ENCODE measurements at regions not wholly inside any gene's neighbourhood (a gene's known extent, or its start where the extent isn't known, plus 50 kb on each side); places are given as distances from the start of the nearest gene placed in this dataset.

- Histone ChIP-seq H3K23me2 (ENCODE audit: low read depth, low read length) (no peaks in the 10 kb centered on the region), H3K4ac (replicated peaks; ENCODE audit: insufficient read length, low read depth, low read length) (no peak overlapping the region), H3K9ac (replicated peaks in 1 of 4; ENCODE audit: extremely low read depth in 1 of 4, low read depth in 3 of 4, low read length in 3 of 4) (no peak overlapping the region), H3K4me3 (ENCODE audit: extremely low read depth in 1 of 4, insufficient read depth in 2 of 4, low read depth in 3 of 4, low read length in 4 of 4) (no peak overlapping the region), H3K14ac (ENCODE audit: insufficient read length) (no peak overlapping the region), H3K18ac (ENCODE audit: extremely low read depth, low read length) (no peak overlapping the region), H4K5ac (ENCODE audit: insufficient read length, low read depth, low read length) (no peak overlapping the region), H3K79me1 (ENCODE audit: low read depth, low read length) (no peaks in the 10 kb centered on the region), H4K20me1 (replicated peaks in 1 of 2; ENCODE audit: control insufficient read depth in 1 of 2, insufficient read depth in 2 of 2, low read length in 2 of 2) (no peaks in the 10 kb centered on the region), H3K36me3 (ENCODE audit: control insufficient read depth in 2 of 4, insufficient read depth in 4 of 4, low read length in 3 of 4) (no peaks in the 10 kb centered on the region), H4K8ac (ENCODE audit: extremely low read depth, insufficient read depth, low read length) (no peak overlapping the region), H2BK15ac (ENCODE audit: low read length) (no peak overlapping the region), H4K91ac (replicated peaks; ENCODE audit: insufficient read length, low read length) (no peak overlapping the region), H2BK12ac (ENCODE audit: low read depth, low read length) (no peak overlapping the region), H2AFZ (ENCODE audit: low read length) (no peak overlapping the region), H3K27ac (ENCODE audit: low read depth, low read length) (no peak overlapping the region), H3K56ac (replicated peaks; ENCODE audit: insufficient read length, low read depth, low read length) (no peak overlapping the region), H2BK120ac (replicated peaks; ENCODE audit: low read depth, low read length) (no peak overlapping the region), H3K23ac (ENCODE audit: insufficient read length) (no peak overlapping the region), H2BK20ac (ENCODE audit: low read length) (no peak overlapping the region), H3K9me3 (ENCODE audit: insufficient read depth in 2 of 2, low read depth in 1 of 2, low read length in 1 of 2) (no peaks in the 10 kb centered on the region), H3K4me2 (ENCODE audit: insufficient read depth in 1 of 2, low read depth in 2 of 2, low read length in 2 of 2) (no peak overlapping the region), H2AK5ac (ENCODE audit: low read depth, low read length) (no peak overlapping the region), H3K79me2 (ENCODE audit: control insufficient read depth in 1 of 2, insufficient read depth in 2 of 2, low read length in 2 of 2) (no peaks in the 10 kb centered on the region), H2BK5ac (ENCODE audit: low read depth, low read length) (no peak overlapping the region), H3K27me3 (replicated peaks in 1 of 4; ENCODE audit: control insufficient read depth in 3 of 4, extremely low read depth in 1 of 4, insufficient read depth in 3 of 4, low read length in 3 of 4) (peaks cover 0 to 1% (median 0%) of the 10 kb centered on the region in 4 experiments; a peak in 1 of 7 replicates), H3K4me1 (replicated peaks in 1 of 4; ENCODE audit: control insufficient read depth in 3 of 4, insufficient read depth in 4 of 4, low read length in 3 of 4) (no peaks in the 10 kb centered on the region)
- CTCF ChIA-PET (ENCODE audit: partially characterized antibody): no interaction called here
- DNase-seq (ENCODE audit: low read depth in 1 of 2, low spot score in 2 of 2) (no peak), FAIRE-seq (no peak)
- 100% methylated on average over 1 of the region's 1 CpG; no CpG with 5 or more reads in 1 of the 2 experiments for WGBS, 2 experiments (ENCODE audit: extremely low coverage in 1 of 2, insufficient coverage in 1 of 2, insufficient read length in 1 of 2, insufficient replicate concordance in 2 of 2, low coverage in 1 of 2, low lambda C conversion rate in 2 of 2, missing lambda C conversion rate in 1 of 2)
- POLR2A ChIA-PET (ENCODE audit: partially characterized antibody): no interaction called here
- no peak for TF ChIP-seq CHD7 (IDR thresholded peaks at IDR 0.05; ENCODE audit: insufficient replicate concordance, low read length)
Observed at GRCh38 chr18:66432636-66433035, 171.3 kb downstream of the CDH19 start.
